ENCODE measurements at regions not wholly inside any gene's neighbourhood (a gene's known extent, or its start where the extent isn't known, plus 50 kb on each side); places are given as distances from the start of the nearest gene placed in this dataset.

DNA sequence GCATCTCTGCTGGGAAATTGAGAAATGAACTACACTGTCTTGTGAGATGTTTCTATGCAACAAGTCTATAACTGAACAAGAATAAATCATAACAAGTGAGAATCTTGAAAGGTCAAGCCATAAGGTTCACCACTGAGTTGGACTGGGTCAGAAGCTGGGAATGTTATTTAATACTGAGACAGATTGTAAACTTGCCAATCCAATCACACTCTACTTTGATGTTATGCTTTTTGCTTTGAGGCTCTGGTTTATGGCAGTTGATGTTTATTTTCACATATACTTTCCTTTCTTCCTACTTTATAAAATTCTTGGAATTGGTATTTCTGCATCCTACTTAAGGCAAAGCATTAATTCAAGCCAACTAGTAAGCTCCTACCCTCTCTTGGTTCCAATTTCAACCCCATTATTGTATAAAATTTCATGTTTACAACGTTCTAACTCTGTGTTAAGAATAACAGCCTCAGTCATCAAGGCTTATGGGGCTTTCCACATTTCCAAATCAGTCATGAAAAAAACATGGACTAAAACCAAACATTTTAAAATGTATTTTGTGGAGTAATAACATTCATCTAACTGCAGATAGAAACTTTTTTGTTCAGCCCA lies 533.4 kb downstream of the NYAP2 start:
- Histone ChIP-seq H3K36me3 (ENCODE audit: control insufficient read depth in 2 of 3, insufficient read depth in 3 of 3, low read length in 3 of 3) (no peaks in the 10 kb centered on the region), H3K9me3 (ENCODE audit: control insufficient read depth in 2 of 3, low read length in 3 of 3) (no peaks in the 10 kb centered on the region), H3K4me1 (ENCODE audit: control insufficient read depth in 2 of 2, insufficient read depth in 2 of 2, low read length in 2 of 2) (no peaks in the 10 kb centered on the region), H3K4me3 (ENCODE audit: low read length) (no peak overlapping the region), H3K27me3 (ENCODE audit: control insufficient read depth in 2 of 2, insufficient read depth in 2 of 2, low read length in 2 of 2) (no peaks in the 10 kb centered on the region), H3K27ac (ENCODE audit: low read depth, low read length) (no peak overlapping the region)
- peaks cover 0 to 5% (median 0%) of the 10 kb centered on the region in 11 donors for H3K9me3 Mint-ChIP-seq
- H3K27ac Mint-ChIP-seq = no peak overlapping the region
- H3K36me3 Mint-ChIP-seq = no peaks in the 10 kb centered on the region
- ChIA-PET POLR2A (no interaction called here), CTCF (no interaction called here)
- no peak for ATAC-seq
- DNase-seq = no peak
- H3K4me3 Mint-ChIP-seq = no peak overlapping the region
- no peaks in the 10 kb centered on the region for H3K4me1 Mint-ChIP-seq
- H3K27me3 Mint-ChIP-seq = peaks cover 0 to 7% (median 0%) of the 10 kb centered on the region in 5 donors
- intact Hi-C loops (cut with micrococcal nuclease) = no loop called here

DNA sequence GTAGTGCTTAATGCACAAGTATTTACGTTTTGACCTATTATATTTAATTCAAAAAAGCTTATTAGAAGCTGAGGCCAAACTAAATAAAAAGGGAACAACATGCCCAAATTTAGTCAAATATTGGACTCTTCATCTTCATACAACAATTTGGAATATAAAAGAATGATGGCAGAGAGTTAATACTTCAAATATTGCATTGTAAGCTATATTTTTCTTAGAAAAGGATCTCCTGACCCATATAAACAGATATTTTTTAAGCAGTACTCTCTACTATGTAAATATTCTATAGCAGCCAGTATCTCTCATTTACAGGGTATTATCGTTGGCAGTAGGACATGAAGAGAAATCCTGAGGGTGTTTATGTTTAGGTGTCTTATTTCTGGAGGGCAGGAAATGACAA lies 531.2 kb downstream of the NYAP2 start:
- Histone ChIP-seq H3K36me3 (ENCODE audit: control insufficient read depth in 2 of 3, insufficient read depth in 3 of 3, low read length in 3 of 3) (no peaks in the 10 kb centered on the region), H3K27me3 (ENCODE audit: control insufficient read depth in 2 of 2, insufficient read depth in 2 of 2, low read length in 2 of 2) (no peaks in the 10 kb centered on the region), H3K9me3 (ENCODE audit: control insufficient read depth in 2 of 3, low read length in 3 of 3) (no peaks in the 10 kb centered on the region), H3K4me3 (ENCODE audit: low read length) (no peak overlapping the region), H3K4me1 (ENCODE audit: control insufficient read depth in 2 of 2, insufficient read depth in 2 of 2, low read length in 2 of 2) (no peaks in the 10 kb centered on the region), H3K27ac (ENCODE audit: low read depth, low read length) (no peak overlapping the region)
- Mint-ChIP-seq H3K27ac (no peak overlapping the region), H3K9me3 (peaks cover 0 to 4% (median 0%) of the 10 kb centered on the region in 11 donors), H3K27me3 (peaks cover 0 to 13% (median 0%) of the 10 kb centered on the region in 5 donors), H3K4me1 (no peaks in the 10 kb centered on the region), H3K36me3 (no peaks in the 10 kb centered on the region), H3K4me3 (no peak overlapping the region)
- ChIA-PET CTCF (no interaction called here), POLR2A (no interaction called here)
- ATAC-seq (no peak), DNase-seq (no peak)
- intact Hi-C loops (cut with micrococcal nuclease) = no loop called here

DNA sequence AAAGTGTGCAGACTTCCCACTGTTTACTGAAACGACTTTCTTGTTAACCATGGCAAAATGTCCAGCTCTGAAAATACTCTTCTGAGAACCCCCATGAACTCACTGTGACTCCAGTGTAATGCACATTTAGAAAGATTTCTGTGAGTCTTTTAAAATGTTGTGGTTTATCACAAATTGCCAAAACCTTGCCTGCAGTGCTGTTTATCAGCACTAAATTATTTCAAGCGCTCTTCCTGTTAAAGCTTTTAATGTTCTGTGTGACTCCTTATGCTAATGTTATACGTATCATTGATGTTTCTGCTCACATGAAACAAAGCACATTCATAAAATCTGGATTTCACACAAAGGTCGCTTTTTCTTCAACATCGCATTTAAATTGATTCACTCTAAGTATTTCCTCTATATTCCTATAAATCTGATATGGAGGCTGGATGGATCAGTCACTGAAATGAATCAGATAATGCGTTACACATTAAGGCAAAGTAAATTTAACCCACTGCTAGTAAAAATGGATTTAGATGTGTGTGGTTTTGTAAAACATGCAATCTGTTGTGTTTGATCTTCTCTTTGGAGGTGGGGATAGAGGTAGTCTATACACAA lies 521.2 kb downstream of the NYAP2 start:
- DNase-seq (no peak), ATAC-seq (no peak)
- H3K27ac Mint-ChIP-seq = no peak overlapping the region
- no peaks in the 10 kb centered on the region for H3K4me1 Mint-ChIP-seq
- Histone ChIP-seq H3K4me1 (ENCODE audit: control insufficient read depth in 2 of 2, insufficient read depth in 2 of 2, low read length in 2 of 2) (no peaks in the 10 kb centered on the region), H3K36me3 (ENCODE audit: control insufficient read depth in 2 of 3, insufficient read depth in 3 of 3, low read length in 3 of 3) (no peaks in the 10 kb centered on the region), H3K4me3 (ENCODE audit: low read length) (no peak overlapping the region), H3K27me3 (ENCODE audit: control insufficient read depth in 2 of 2, insufficient read depth in 2 of 2, low read length in 2 of 2) (no peaks in the 10 kb centered on the region), H3K9me3 (ENCODE audit: control insufficient read depth in 2 of 3, low read length in 3 of 3) (peaks cover 0 to 6% (median 0%) of the 10 kb centered on the region in 3 experiments), H3K27ac (ENCODE audit: low read depth, low read length) (no peak overlapping the region)
- peaks cover 0 to 13% (median 6%) of the 10 kb centered on the region in 5 donors for H3K27me3 Mint-ChIP-seq
- POLR2A ChIA-PET = no interaction called here
- H3K36me3 Mint-ChIP-seq = no peaks in the 10 kb centered on the region
- intact Hi-C loops (cut with micrococcal nuclease) = no loop called here
- H3K4me3 Mint-ChIP-seq = no peak overlapping the region
- CTCF ChIA-PET = no interaction called here
- peaks cover 0 to 20% (median 8%) of the 10 kb centered on the region in 11 donors for H3K9me3 Mint-ChIP-seq

DNA sequence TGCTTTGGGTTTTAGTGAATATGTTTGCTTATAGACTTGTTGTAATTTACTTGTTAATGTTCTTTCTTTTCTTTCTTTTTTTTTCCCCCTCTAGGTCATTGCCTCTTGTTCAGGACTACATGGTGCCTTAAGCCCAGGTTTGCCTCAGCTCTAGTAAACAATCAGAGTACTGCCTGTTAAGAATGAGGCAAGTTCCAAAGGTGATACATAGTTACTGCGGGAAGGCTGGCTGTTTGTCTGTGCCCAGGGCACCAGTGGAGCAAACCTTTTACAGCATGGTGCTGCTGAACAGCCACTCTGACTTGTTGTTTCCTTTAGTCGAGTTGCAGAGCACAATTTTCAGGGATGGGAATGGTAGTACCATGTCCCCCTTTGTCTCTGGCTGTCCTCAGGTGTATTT lies 517.2 kb downstream of the NYAP2 start:
- ATAC-seq = no peak
- intact Hi-C loops (cut with micrococcal nuclease) = no loop called here
- Histone ChIP-seq H3K27me3 (ENCODE audit: control insufficient read depth in 2 of 2, insufficient read depth in 2 of 2, low read length in 2 of 2) (no peaks in the 10 kb centered on the region), H3K27ac (ENCODE audit: low read depth, low read length) (no peak overlapping the region), H3K4me3 (ENCODE audit: low read length) (no peak overlapping the region), H3K9me3 (ENCODE audit: control insufficient read depth in 2 of 3, low read length in 3 of 3) (peaks cover 0 to 6% (median 0%) of the 10 kb centered on the region in 3 experiments), H3K36me3 (ENCODE audit: control insufficient read depth in 2 of 3, insufficient read depth in 3 of 3, low read length in 3 of 3) (no peaks in the 10 kb centered on the region), H3K4me1 (ENCODE audit: control insufficient read depth in 2 of 2, insufficient read depth in 2 of 2, low read length in 2 of 2) (no peaks in the 10 kb centered on the region)
- Mint-ChIP-seq H3K4me3 (no peak overlapping the region), H3K36me3 (no peaks in the 10 kb centered on the region), H3K27ac (no peak overlapping the region), H3K4me1 (no peaks in the 10 kb centered on the region), H3K27me3 (peaks cover 0 to 10% (median 6%) of the 10 kb centered on the region in 5 donors), H3K9me3 (peaks cover 0 to 25% (median 10%) of the 10 kb centered on the region in 11 donors)
- DNase-seq = no peak
- POLR2A ChIA-PET = no interaction called here
- CTCF ChIA-PET = no interaction called here

DNA sequence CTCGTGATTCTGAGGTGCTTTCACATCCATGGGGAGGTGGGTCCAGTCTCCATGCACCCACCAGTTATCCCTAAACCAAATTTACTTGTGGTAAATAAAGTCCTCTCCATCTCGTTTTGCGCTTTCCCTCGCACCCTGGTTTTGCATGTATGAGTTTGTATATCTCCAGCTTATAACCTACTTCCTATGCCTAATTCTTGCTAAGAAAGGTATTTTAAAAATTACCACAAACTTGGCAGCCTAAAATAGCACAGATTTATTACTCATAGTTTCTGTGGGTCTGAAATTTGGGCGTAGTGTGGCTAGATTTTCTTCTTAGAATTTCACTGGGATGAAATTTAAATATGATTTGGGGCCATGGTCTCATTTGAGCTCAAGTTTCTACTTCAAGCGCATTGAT lies 511.5 kb downstream of the NYAP2 start:
- Histone ChIP-seq H3K27me3 (ENCODE audit: control insufficient read depth in 2 of 2, insufficient read depth in 2 of 2, low read length in 2 of 2) (no peaks in the 10 kb centered on the region), H3K9me3 (ENCODE audit: control insufficient read depth in 2 of 3, low read length in 3 of 3) (no peaks in the 10 kb centered on the region), H3K27ac (ENCODE audit: low read depth, low read length) (no peak overlapping the region), H3K4me1 (ENCODE audit: control insufficient read depth in 2 of 2, insufficient read depth in 2 of 2, low read length in 2 of 2) (no peaks in the 10 kb centered on the region), H3K36me3 (ENCODE audit: control insufficient read depth in 2 of 3, insufficient read depth in 3 of 3, low read length in 3 of 3) (no peaks in the 10 kb centered on the region), H3K4me3 (ENCODE audit: low read length) (no peak overlapping the region)
- ATAC-seq = no peak
- Mint-ChIP-seq H3K4me3 (no peak overlapping the region), H3K4me1 (no peaks in the 10 kb centered on the region), H3K27ac (no peak overlapping the region), H3K9me3 (peaks cover 0 to 8% (median 1%) of the 10 kb centered on the region in 11 donors), H3K27me3 (peaks cover 0 to 3% (median 0%) of the 10 kb centered on the region in 5 donors), H3K36me3 (no peaks in the 10 kb centered on the region)
- CTCF ChIA-PET = no interaction called here
- DNase-seq = no peak
- intact Hi-C loops (cut with micrococcal nuclease) = no loop called here
- POLR2A ChIA-PET = no interaction called here

DNA sequence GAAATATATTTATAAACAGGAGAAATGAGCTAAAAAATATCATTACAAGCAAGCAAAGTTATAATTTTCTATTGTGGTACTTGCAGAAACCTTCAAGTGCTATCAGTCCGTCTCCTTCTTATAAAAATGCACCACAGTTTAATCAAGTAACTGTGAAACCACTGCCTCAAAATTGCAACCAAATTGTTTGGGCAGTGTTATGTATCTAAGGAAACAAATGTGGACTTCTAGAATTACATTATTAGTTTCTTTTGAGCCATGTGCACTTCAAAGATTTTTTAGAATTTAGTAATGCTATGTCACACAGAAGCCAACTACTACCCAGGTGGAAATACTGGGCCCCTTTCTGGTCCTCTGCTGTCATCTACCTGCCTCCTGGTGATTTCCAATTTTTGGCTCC lies 495.6 kb downstream of the NYAP2 start:
- intact Hi-C loops (cut with micrococcal nuclease) = no loop called here
- Histone ChIP-seq H3K27me3 (ENCODE audit: control insufficient read depth in 2 of 2, insufficient read depth in 2 of 2, low read length in 2 of 2) (no peaks in the 10 kb centered on the region), H3K27ac (ENCODE audit: low read depth, low read length) (no peak overlapping the region), H3K4me3 (ENCODE audit: low read length) (no peak overlapping the region), H3K4me1 (ENCODE audit: control insufficient read depth in 2 of 2, insufficient read depth in 2 of 2, low read length in 2 of 2) (no peaks in the 10 kb centered on the region), H3K36me3 (ENCODE audit: control insufficient read depth in 2 of 3, insufficient read depth in 3 of 3, low read length in 3 of 3) (no peaks in the 10 kb centered on the region), H3K9me3 (ENCODE audit: control insufficient read depth in 2 of 3, low read length in 3 of 3) (no peaks in the 10 kb centered on the region)
- ATAC-seq (no peak), DNase-seq (no peak)
- H3K27me3 Mint-ChIP-seq = peaks cover 2 to 32% (median 20%) of the 10 kb centered on the region in 5 donors
- ChIA-PET POLR2A (no interaction called here), CTCF (no interaction called here)
- no peaks in the 10 kb centered on the region for H3K4me1 Mint-ChIP-seq
- no peak overlapping the region for H3K4me3 Mint-ChIP-seq
- no peak overlapping the region for H3K27ac Mint-ChIP-seq
- H3K9me3 Mint-ChIP-seq = no peaks in the 10 kb centered on the region
- no peaks in the 10 kb centered on the region for H3K36me3 Mint-ChIP-seq

DNA sequence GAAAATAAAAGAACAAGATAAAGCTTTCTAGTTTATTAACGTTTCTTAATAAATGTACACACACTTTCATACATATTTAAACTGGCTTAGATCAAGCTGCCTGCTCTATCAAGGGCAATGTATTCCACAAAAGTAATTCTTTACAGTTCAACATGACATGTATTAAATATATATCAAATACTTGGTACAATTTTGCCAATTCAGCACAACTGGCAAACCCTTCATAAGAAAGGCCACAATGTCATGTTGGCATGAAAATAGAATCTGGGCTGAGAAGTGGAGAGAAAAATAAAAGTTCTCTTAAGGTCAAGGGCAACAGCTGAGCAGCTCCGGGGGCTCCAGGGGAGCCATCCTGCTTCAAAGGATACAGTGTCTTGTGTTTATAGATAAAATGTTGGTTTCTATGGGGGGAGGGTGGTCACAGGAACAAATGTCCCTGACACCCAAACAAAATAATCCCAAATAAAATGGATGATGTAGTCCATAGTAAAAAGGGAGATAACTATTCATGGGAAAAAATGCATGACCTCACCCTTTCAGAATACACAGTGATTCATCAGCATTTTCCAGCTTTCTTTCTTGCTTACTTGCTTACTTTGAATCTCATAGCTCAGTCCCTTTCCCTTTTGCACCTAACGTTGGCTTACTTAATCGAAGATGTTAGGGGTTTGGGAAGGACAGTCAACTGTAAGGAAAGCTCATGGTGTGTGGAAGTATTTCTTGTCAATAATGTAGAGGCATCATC lies 494.9 kb downstream of the NYAP2 start:
- no peaks in the 10 kb centered on the region for H3K9me3 Mint-ChIP-seq
- ChIA-PET POLR2A (no interaction called here), CTCF (no interaction called here)
- no peaks in the 10 kb centered on the region for H3K36me3 ChIP-seq (ENCODE audit: control insufficient read depth in 2 of 3, insufficient read depth in 3 of 3, low read length in 3 of 3)
- H3K9me3 ChIP-seq (ENCODE audit: control insufficient read depth in 2 of 3, low read length in 3 of 3) = no peaks in the 10 kb centered on the region
- H3K27me3 ChIP-seq (ENCODE audit: control insufficient read depth in 2 of 2, insufficient read depth in 2 of 2, low read length in 2 of 2) = no peaks in the 10 kb centered on the region
- no peaks in the 10 kb centered on the region for H3K36me3 Mint-ChIP-seq
- ATAC-seq (no peak), DNase-seq (no peak)
- H3K4me3 ChIP-seq (ENCODE audit: low read length) = no peak overlapping the region
- intact Hi-C loops (cut with micrococcal nuclease) = no loop called here
- no peaks in the 10 kb centered on the region for H3K4me1 ChIP-seq (ENCODE audit: control insufficient read depth in 2 of 2, insufficient read depth in 2 of 2, low read length in 2 of 2)
- H3K27ac Mint-ChIP-seq = no peak overlapping the region
- peaks cover 2 to 31% (median 18%) of the 10 kb centered on the region in 5 donors for H3K27me3 Mint-ChIP-seq
- no peaks in the 10 kb centered on the region for H3K4me1 Mint-ChIP-seq
- no peak overlapping the region for H3K4me3 Mint-ChIP-seq
- no peak overlapping the region for H3K27ac ChIP-seq (ENCODE audit: low read depth, low read length)

Data from naive thymus-derived CD4-positive, alpha-beta T cell (primary cell).